GM12865 (cell line): ENCODE measurements at regions not wholly inside any gene's neighbourhood (a gene's known extent, or its start where the extent isn't known, plus 50 kb on each side); places are given as distances from the start of the nearest gene placed in this dataset.

Experiments
- DNase-seq: peaks from one replicate; pipeline ENCODE4 v3.0.0; 2010; ENCODE audit warnings: low read depth
- H3K4me3 ChIP-seq: 2 replicates; pipeline ENCODE4 v1.5.1; 2011; ENCODE audit warnings: mild to moderate bottlenecking, low read depth, low read length, control low read depth
- TF ChIP-seq, protein P1 (sequence below): IDR thresholded peaks from 2 replicates; pipeline ENCODE4 v1.5.1; 2011; ENCODE audit warnings: low read length, control low read depth, low read depth, inconsistent platforms; ENCODE audit not compliant: insufficient read depth; ENCODE audit errors: missing control alignments

DNA sequence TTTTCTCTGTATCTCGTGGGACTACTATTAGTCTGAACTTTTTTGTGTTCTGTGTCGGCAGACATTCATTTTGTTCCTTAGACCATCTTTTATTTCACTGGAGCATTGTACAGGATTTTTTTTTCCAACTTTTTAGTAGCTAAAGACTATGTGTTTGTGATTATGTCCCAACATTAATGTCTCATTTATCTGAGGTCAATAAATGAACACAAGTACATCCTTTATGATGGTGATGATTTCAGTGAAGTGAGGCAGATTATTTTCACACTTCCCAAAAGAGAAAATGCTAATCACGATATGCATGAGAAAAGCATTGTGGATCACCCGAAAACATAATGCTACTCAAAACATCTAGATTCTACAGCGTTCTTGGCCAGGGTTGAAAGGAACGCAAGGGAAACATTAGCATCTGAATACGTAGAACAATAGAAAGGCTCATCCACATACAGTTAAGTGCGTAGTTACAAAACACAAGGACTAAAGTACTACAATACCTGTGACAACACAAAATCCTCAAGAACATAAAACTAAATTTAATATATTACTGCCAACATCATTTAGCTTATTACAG is 981.7 kb upstream of the NCAM2 start:
- H3K4me3 ChIP-seq, result no peak overlapping the region
- TF ChIP-seq, protein P1, sequence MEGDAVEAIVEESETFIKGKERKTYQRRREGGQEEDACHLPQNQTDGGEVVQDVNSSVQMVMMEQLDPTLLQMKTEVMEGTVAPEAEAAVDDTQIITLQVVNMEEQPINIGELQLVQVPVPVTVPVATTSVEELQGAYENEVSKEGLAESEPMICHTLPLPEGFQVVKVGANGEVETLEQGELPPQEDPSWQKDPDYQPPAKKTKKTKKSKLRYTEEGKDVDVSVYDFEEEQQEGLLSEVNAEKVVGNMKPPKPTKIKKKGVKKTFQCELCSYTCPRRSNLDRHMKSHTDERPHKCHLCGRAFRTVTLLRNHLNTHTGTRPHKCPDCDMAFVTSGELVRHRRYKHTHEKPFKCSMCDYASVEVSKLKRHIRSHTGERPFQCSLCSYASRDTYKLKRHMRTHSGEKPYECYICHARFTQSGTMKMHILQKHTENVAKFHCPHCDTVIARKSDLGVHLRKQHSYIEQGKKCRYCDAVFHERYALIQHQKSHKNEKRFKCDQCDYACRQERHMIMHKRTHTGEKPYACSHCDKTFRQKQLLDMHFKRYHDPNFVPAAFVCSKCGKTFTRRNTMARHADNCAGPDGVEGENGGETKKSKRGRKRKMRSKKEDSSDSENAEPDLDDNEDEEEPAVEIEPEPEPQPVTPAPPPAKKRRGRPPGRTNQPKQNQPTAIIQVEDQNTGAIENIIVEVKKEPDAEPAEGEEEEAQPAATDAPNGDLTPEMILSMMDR, result no peak
- DNase-seq, result no peak

DNA sequence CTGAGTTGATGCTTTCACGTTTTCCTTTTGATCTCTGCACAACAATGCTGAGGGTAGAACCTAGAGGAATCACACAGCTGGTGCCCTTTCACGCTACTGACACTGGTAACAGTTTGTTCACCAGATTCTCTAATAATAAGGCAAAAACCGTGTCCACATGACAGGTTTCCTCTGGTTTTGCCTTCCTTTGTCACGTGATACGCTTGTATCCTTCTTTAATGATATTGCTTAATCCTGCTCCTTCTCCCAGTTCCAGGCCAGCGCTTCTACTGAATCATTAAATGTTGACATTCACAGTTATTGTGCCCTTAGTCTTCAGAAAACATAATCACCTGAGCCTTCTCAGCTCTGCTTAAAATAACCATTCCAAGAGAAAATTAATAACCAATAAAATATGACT is 978.2 kb upstream of the NCAM2 start:
- no peak for DNase-seq
- TF ChIP-seq, protein P1, result no peak
- no peak overlapping the region for H3K4me3 ChIP-seq

DNA sequence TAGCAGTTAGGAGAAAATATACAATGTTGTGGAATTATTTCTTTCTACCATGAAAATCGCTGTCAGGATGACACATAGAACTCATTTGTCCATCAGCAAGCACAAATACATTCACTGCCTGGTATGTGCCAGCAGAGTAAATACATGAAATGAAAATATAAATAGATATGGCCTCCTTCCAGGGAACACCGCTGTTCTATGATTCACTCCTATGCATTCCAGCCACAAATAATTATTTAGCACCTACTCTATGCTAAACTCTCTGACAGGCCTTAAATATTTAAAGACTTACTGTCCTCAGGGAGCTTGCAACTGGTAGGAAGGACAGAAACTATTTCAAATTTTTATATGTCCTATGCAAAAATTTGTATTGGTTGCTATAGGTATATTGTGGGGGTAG is 975.0 kb upstream of the NCAM2 start:
- TF ChIP-seq, protein P1, result no peak
- no peak for DNase-seq
- no peak overlapping the region for H3K4me3 ChIP-seq

DNA sequence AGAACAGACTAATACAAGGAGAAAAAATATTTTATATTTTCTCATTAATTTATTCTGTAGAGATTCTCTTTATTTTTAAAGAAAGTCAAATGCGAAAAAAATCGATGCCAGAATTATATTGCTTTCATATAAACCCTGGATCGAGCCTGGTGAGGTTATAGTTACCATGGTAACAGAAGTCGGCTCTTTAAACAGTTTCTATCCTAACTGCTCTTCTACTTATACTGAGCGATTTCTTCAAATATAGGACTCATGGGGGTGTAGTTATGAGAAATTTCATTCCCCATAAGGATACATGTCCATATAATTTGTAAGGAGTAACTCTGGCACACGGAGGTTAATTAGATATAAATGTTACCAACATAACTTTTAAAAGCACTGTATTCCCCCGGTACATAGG is 973.5 kb upstream of the NCAM2 start:
- TF ChIP-seq, protein P1, result no peak
- no peak for DNase-seq
- no peak overlapping the region for H3K4me3 ChIP-seq

DNA sequence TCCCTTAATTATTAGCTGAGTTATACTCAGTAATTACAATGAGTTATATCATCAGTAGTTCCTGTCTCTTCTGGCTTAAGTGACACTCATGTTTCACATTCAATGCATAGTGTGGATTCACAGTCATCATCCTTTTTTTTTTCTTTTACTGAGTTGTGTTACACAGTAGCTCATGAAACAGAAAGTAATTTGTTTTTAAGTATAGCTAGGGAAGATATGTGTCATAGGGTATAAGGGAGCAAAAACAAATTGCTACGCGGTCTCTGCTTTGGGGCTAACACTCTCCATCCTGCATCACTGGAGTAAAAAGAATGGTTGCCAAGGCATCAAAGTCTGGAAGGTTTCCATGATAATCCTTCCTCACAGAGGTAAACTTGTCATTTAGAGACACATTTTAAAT is 971.7 kb upstream of the NCAM2 start:
- no peak overlapping the region for H3K4me3 ChIP-seq
- no peak for DNase-seq

DNA sequence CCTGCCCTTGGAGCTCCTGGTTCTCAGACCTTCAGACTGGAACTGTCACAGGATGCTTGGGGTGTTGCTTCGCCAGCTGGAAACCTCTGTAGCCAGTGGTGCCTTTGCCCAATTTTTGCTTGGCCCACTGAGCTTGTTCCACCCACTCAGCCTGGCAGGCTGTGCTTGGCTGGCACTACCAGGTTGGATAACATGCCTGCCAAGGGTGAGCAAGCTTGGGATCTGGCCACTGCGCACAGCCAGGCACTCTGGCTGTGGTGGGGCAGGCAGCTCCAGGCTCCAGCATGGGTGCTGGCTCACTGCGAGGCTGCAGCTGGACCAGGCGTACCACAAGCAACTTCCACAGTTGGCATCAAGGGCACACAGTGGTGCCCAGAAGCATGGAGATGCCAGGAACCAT is 967.8 kb upstream of the NCAM2 start:
- TF ChIP-seq, protein P1, result no peak
- DNase-seq, result no peak

More for the DNA sequence above, 971.7 kb upstream of the NCAM2 start:
- TF ChIP-seq, protein P1, result no peak

DNA sequence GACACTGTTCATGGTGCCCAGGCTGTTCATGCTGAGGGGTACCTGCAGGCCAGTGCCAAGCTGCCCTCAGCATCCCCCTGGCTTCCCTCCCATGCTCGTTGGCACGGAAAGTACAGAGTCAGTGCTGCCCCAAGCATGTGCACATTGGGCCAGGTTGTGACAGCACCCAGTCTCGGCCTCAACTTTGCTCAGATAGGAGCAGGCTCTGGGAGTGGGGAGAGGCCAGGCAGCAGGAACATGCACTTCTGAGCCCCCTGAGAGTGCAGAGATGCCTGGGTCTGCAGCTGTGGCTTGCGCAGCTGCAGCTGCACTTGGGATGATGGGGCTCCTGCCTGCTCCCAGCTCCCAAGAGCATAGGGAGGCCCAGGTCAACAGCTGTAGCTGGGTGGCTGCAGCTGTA is 966.4 kb upstream of the NCAM2 start:
- no peak for DNase-seq
- TF ChIP-seq, protein P1, result no peak

More for the DNA sequence above, 967.8 kb upstream of the NCAM2 start:
- H3K4me3 ChIP-seq, result no peak overlapping the region

More for the DNA sequence above, 966.4 kb upstream of the NCAM2 start:
- no peak overlapping the region for H3K4me3 ChIP-seq
